ENCODE measurements at regions not wholly inside any gene's neighbourhood (a gene's known extent, or its start where the extent isn't known, plus 50 kb on each side); places are given as distances from the start of the nearest gene placed in this dataset.

GRCh38 chr15:47289656-47290055 lies 427.6 kb upstream of the SEMA6D start:
- no peak overlapping the region for H3K4me3 ChIP-seq (ENCODE audit: low read depth in 1 of 2, low read length in 1 of 2)
- H3K27ac ChIP-seq = no peak overlapping the region
- H3K27me3 ChIP-seq = no peaks in the 10 kb centered on the region
- no peaks in the 10 kb centered on the region for H3K4me1 ChIP-seq (ENCODE audit: control insufficient read depth in 1 of 2, insufficient read depth in 1 of 2, low read depth in 1 of 2, low read length in 1 of 2)
- no peak for TF ChIP-seq CTCF (IDR thresholded peaks at IDR 0.05)
- no peaks in the 10 kb centered on the region for H3K36me3 ChIP-seq
- H3K9me3 ChIP-seq = no peaks in the 10 kb centered on the region

- H3K9me3 ChIP-seq = no peaks in the 10 kb centered on the region
- H3K27ac ChIP-seq = no peak overlapping the region
- H3K36me3 ChIP-seq = no peaks in the 10 kb centered on the region
- H3K4me3 ChIP-seq (ENCODE audit: low read depth in 1 of 2, low read length in 1 of 2) = no peak overlapping the region
- no peaks in the 10 kb centered on the region for H3K27me3 ChIP-seq
- TF ChIP-seq CTCF (IDR thresholded peaks at IDR 0.05) = no peak
- H3K4me1 ChIP-seq (ENCODE audit: control insufficient read depth in 1 of 2, insufficient read depth in 1 of 2, low read depth in 1 of 2, low read length in 1 of 2) = no peaks in the 10 kb centered on the region
These were observed 425.5 kb upstream of the SEMA6D start for GRCh38 chr15:47291767-47292166.

- H3K27ac ChIP-seq = no peak overlapping the region
- no peak for TF ChIP-seq CTCF (IDR thresholded peaks at IDR 0.05)
These were observed 424.6 kb upstream of the SEMA6D start for GRCh38 chr15:47292638-47293190.

GRCh38 chr15:47293466-47294162 lies 423.7 kb upstream of the SEMA6D start:
- H3K36me3 ChIP-seq = no peaks in the 10 kb centered on the region
- H3K27me3 ChIP-seq = no peaks in the 10 kb centered on the region
- H3K27ac ChIP-seq = no peak overlapping the region
- H3K4me1 ChIP-seq (ENCODE audit: control insufficient read depth in 1 of 2, insufficient read depth in 1 of 2, low read depth in 1 of 2, low read length in 1 of 2) = no peaks in the 10 kb centered on the region
- no peaks in the 10 kb centered on the region for H3K9me3 ChIP-seq
- H3K4me3 ChIP-seq (ENCODE audit: low read depth in 1 of 2, low read length in 1 of 2) = no peak overlapping the region
- TF ChIP-seq CTCF (IDR thresholded peaks at IDR 0.05) = no peak

More at GRCh38 chr15:47292638-47293190, 424.6 kb upstream of the SEMA6D start:
- H3K9me3 ChIP-seq = no peaks in the 10 kb centered on the region
- no peaks in the 10 kb centered on the region for H3K36me3 ChIP-seq
- H3K27me3 ChIP-seq = no peaks in the 10 kb centered on the region
- no peak overlapping the region for H3K4me3 ChIP-seq (ENCODE audit: low read depth in 1 of 2, low read length in 1 of 2)
- H3K4me1 ChIP-seq (ENCODE audit: control insufficient read depth in 1 of 2, insufficient read depth in 1 of 2, low read depth in 1 of 2, low read length in 1 of 2) = no peaks in the 10 kb centered on the region

GRCh38 chr15:47294765-47295259 lies 422.5 kb upstream of the SEMA6D start:
- H3K4me1 ChIP-seq (ENCODE audit: control insufficient read depth in 1 of 2, insufficient read depth in 1 of 2, low read depth in 1 of 2, low read length in 1 of 2) = no peaks in the 10 kb centered on the region
- H3K27me3 ChIP-seq = no peaks in the 10 kb centered on the region
- no peak overlapping the region for H3K4me3 ChIP-seq (ENCODE audit: low read depth in 1 of 2, low read length in 1 of 2)
- H3K36me3 ChIP-seq = no peaks in the 10 kb centered on the region
- H3K9me3 ChIP-seq = no peaks in the 10 kb centered on the region
- TF ChIP-seq CTCF (IDR thresholded peaks at IDR 0.05) = no peak
- H3K27ac ChIP-seq = no peak overlapping the region

All from neutrophil (primary cell).